ENCODE measurements at regions not wholly inside any gene's neighbourhood (a gene's known extent, or its start where the extent isn't known, plus 50 kb on each side); places are given as distances from the start of the nearest gene placed in this dataset.
A peak's percentile ranks its signal among the peaks of the same experiment; 100 is the strongest.

GRCh38 chr1:222325506-222325905 lies 222.4 kb downstream of the HHIPL2 start:
- no peak overlapping the region for H3K27ac ChIP-seq (ENCODE audit: low read length)
- no peaks in the 10 kb centered on the region for H3K79me2 ChIP-seq (ENCODE audit: low read length)
- H3K4me1 ChIP-seq (ENCODE audit: low read length), result no peaks in the 10 kb centered on the region
- H3K4me2 ChIP-seq (ENCODE audit: low read depth, low read length, poor library complexity, severe bottlenecking), result no peak overlapping the region
- no peaks in the 10 kb centered on the region for H3K9me3 ChIP-seq (ENCODE audit: low read length)
- no peak for DNase-seq
- no peak overlapping the region for H3K9ac ChIP-seq (ENCODE audit: low read length)
- no peaks in the 10 kb centered on the region for H3K9me2 ChIP-seq (replicated peaks; ENCODE audit: insufficient read depth, low read length)
- no peaks in the 10 kb centered on the region for H3K36me3 ChIP-seq (ENCODE audit: insufficient read depth, low read length)
- H3K27me3 ChIP-seq (ENCODE audit: low read length), result no peaks in the 10 kb centered on the region
- no peak overlapping the region for H2AFZ ChIP-seq (ENCODE audit: low read length)
- H3K4me3 ChIP-seq (ENCODE audit: low read length), result no peak overlapping the region
- no peaks in the 10 kb centered on the region for H4K20me1 ChIP-seq (ENCODE audit: insufficient read depth, low read depth, low read length)

GRCh38 chr1:222314839-222315238 lies 233.1 kb downstream of the HHIPL2 start:
- H4K20me1 ChIP-seq (ENCODE audit: insufficient read depth, low read depth, low read length), result no peaks in the 10 kb centered on the region

GRCh38 chr1:222310836-222311235 lies 237.1 kb downstream of the HHIPL2 start:
- no peaks in the 10 kb centered on the region for H3K27me3 ChIP-seq (ENCODE audit: low read length)
- 0 out of 2 replicates have a peak, but pooled peaks cover 4% of the 10 kb centered on the region for H3K4me1 ChIP-seq (ENCODE audit: low read length)
- no peak overlapping the region for H3K9ac ChIP-seq (ENCODE audit: low read length)
- no peaks in the 10 kb centered on the region for H4K20me1 ChIP-seq (ENCODE audit: insufficient read depth, low read depth, low read length)
- H3K9me3 ChIP-seq (ENCODE audit: low read length), result no peaks in the 10 kb centered on the region
- H2AFZ ChIP-seq (ENCODE audit: low read length), result no peak overlapping the region
- no peaks in the 10 kb centered on the region for H3K36me3 ChIP-seq (ENCODE audit: insufficient read depth, low read length)
- H3K79me2 ChIP-seq (ENCODE audit: low read length), result no peaks in the 10 kb centered on the region
- no peak overlapping the region for H3K27ac ChIP-seq (ENCODE audit: low read length)
- DNase-seq, result peak; percentile 70
- H3K9me2 ChIP-seq (replicated peaks; ENCODE audit: insufficient read depth, low read length), result no peaks in the 10 kb centered on the region
- H3K4me2 ChIP-seq (ENCODE audit: low read depth, low read length, poor library complexity, severe bottlenecking), result no peak overlapping the region
- no peak overlapping the region for H3K4me3 ChIP-seq (ENCODE audit: low read length)

More at GRCh38 chr1:222314839-222315238, 233.1 kb downstream of the HHIPL2 start:
- Histone ChIP-seq H2AFZ (ENCODE audit: low read length) (no peak overlapping the region), H3K79me2 (ENCODE audit: low read length) (no peaks in the 10 kb centered on the region), H3K9me3 (ENCODE audit: low read length) (no peaks in the 10 kb centered on the region), H3K9ac (ENCODE audit: low read length) (no peak overlapping the region), H3K36me3 (ENCODE audit: insufficient read depth, low read length) (no peaks in the 10 kb centered on the region), H3K27ac (ENCODE audit: low read length) (no peak overlapping the region), H3K4me2 (ENCODE audit: low read depth, low read length, poor library complexity, severe bottlenecking) (no peak overlapping the region), H3K4me3 (ENCODE audit: low read length) (no peak overlapping the region), H3K4me1 (ENCODE audit: low read length) (0 out of 2 replicates have a peak, but pooled peaks cover 4% of the 10 kb centered on the region), H3K9me2 (replicated peaks; ENCODE audit: insufficient read depth, low read length) (no peaks in the 10 kb centered on the region), H3K27me3 (ENCODE audit: low read length) (no peaks in the 10 kb centered on the region)
- no peak for DNase-seq

GRCh38 chr1:222307621-222308020 lies 240.3 kb downstream of the HHIPL2 start:
- Histone ChIP-seq H3K4me3 (ENCODE audit: low read length) (no peak overlapping the region), H4K20me1 (ENCODE audit: insufficient read depth, low read depth, low read length) (no peaks in the 10 kb centered on the region), H3K9me2 (replicated peaks; ENCODE audit: insufficient read depth, low read length) (no peaks in the 10 kb centered on the region), H3K27ac (ENCODE audit: low read length) (no peak overlapping the region), H3K4me1 (ENCODE audit: low read length) (0 out of 2 replicates have a peak, but pooled peaks cover 4% of the 10 kb centered on the region), H2AFZ (ENCODE audit: low read length) (no peak overlapping the region), H3K27me3 (ENCODE audit: low read length) (no peaks in the 10 kb centered on the region), H3K9me3 (ENCODE audit: low read length) (no peaks in the 10 kb centered on the region), H3K36me3 (ENCODE audit: insufficient read depth, low read length) (no peaks in the 10 kb centered on the region), H3K79me2 (ENCODE audit: low read length) (no peaks in the 10 kb centered on the region), H3K4me2 (ENCODE audit: low read depth, low read length, poor library complexity, severe bottlenecking) (no peak overlapping the region), H3K9ac (ENCODE audit: low read length) (no peak overlapping the region)
- no peak for DNase-seq

- Histone ChIP-seq H3K4me1 (ENCODE audit: low read length) (0 out of 2 replicates have a peak, but pooled peaks cover 4% of the 10 kb centered on the region), H3K4me2 (ENCODE audit: low read depth, low read length, poor library complexity, severe bottlenecking) (no peak overlapping the region), H2AFZ (ENCODE audit: low read length) (no peak overlapping the region), H3K27ac (ENCODE audit: low read length) (no peak overlapping the region), H3K9me3 (ENCODE audit: low read length) (no peaks in the 10 kb centered on the region), H3K27me3 (ENCODE audit: low read length) (no peaks in the 10 kb centered on the region), H3K36me3 (ENCODE audit: insufficient read depth, low read length) (no peaks in the 10 kb centered on the region), H3K79me2 (ENCODE audit: low read length) (no peaks in the 10 kb centered on the region), H3K9ac (ENCODE audit: low read length) (no peak overlapping the region), H4K20me1 (ENCODE audit: insufficient read depth, low read depth, low read length) (no peaks in the 10 kb centered on the region), H3K4me3 (ENCODE audit: low read length) (no peak overlapping the region), H3K9me2 (replicated peaks; ENCODE audit: insufficient read depth, low read length) (no peaks in the 10 kb centered on the region)
- no peak for DNase-seq
Observed at GRCh38 chr1:222306512-222306911, 241.4 kb downstream of the HHIPL2 start.

GRCh38 chr1:222306011-222306410 lies 241.9 kb downstream of the HHIPL2 start:
- no peak overlapping the region for H3K4me2 ChIP-seq (ENCODE audit: low read depth, low read length, poor library complexity, severe bottlenecking)
- H3K4me1 ChIP-seq (ENCODE audit: low read length), result 0 out of 2 replicates have a peak, but pooled peaks cover 4% of the 10 kb centered on the region
- H3K9me3 ChIP-seq (ENCODE audit: low read length), result no peaks in the 10 kb centered on the region
- no peaks in the 10 kb centered on the region for H3K79me2 ChIP-seq (ENCODE audit: low read length)
- DNase-seq, result no peak
- no peak overlapping the region for H2AFZ ChIP-seq (ENCODE audit: low read length)
- no peak overlapping the region for H3K9ac ChIP-seq (ENCODE audit: low read length)
- H3K27me3 ChIP-seq (ENCODE audit: low read length), result no peaks in the 10 kb centered on the region
- no peaks in the 10 kb centered on the region for H4K20me1 ChIP-seq (ENCODE audit: insufficient read depth, low read depth, low read length)
- H3K27ac ChIP-seq (ENCODE audit: low read length), result no peak overlapping the region
- H3K4me3 ChIP-seq (ENCODE audit: low read length), result no peak overlapping the region
- H3K9me2 ChIP-seq (replicated peaks; ENCODE audit: insufficient read depth, low read length), result no peaks in the 10 kb centered on the region
- no peaks in the 10 kb centered on the region for H3K36me3 ChIP-seq (ENCODE audit: insufficient read depth, low read length)

- no peaks in the 10 kb centered on the region for H3K4me1 ChIP-seq (ENCODE audit: low read length)
- no peak overlapping the region for H3K4me3 ChIP-seq (ENCODE audit: low read length)
- H3K9me2 ChIP-seq (replicated peaks; ENCODE audit: insufficient read depth, low read length), result no peaks in the 10 kb centered on the region
- H3K27me3 ChIP-seq (ENCODE audit: low read length), result no peaks in the 10 kb centered on the region
- no peaks in the 10 kb centered on the region for H4K20me1 ChIP-seq (ENCODE audit: insufficient read depth, low read depth, low read length)
- H3K4me2 ChIP-seq (ENCODE audit: low read depth, low read length, poor library complexity, severe bottlenecking), result no peak overlapping the region
- H2AFZ ChIP-seq (ENCODE audit: low read length), result no peak overlapping the region
- no peak for DNase-seq
- no peaks in the 10 kb centered on the region for H3K79me2 ChIP-seq (ENCODE audit: low read length)
- no peak overlapping the region for H3K27ac ChIP-seq (ENCODE audit: low read length)
- no peak overlapping the region for H3K9ac ChIP-seq (ENCODE audit: low read length)
- no peaks in the 10 kb centered on the region for H3K36me3 ChIP-seq (ENCODE audit: insufficient read depth, low read length)
- H3K9me3 ChIP-seq (ENCODE audit: low read length), result no peaks in the 10 kb centered on the region
Observed at GRCh38 chr1:222301652-222302051, 246.3 kb downstream of the HHIPL2 start.

GRCh38 chr1:222299524-222299923 lies 248.4 kb downstream of the HHIPL2 start:
- no peak for DNase-seq
- H3K4me3 ChIP-seq (ENCODE audit: low read length), result no peak overlapping the region
- no peak overlapping the region for H3K9ac ChIP-seq (ENCODE audit: low read length)
- H3K9me3 ChIP-seq (ENCODE audit: low read length), result no peaks in the 10 kb centered on the region
- H4K20me1 ChIP-seq (ENCODE audit: insufficient read depth, low read depth, low read length), result no peaks in the 10 kb centered on the region
- H3K27ac ChIP-seq (ENCODE audit: low read length), result no peak overlapping the region
- H3K4me2 ChIP-seq (ENCODE audit: low read depth, low read length, poor library complexity, severe bottlenecking), result no peak overlapping the region
- H2AFZ ChIP-seq (ENCODE audit: low read length), result no peak overlapping the region
- no peaks in the 10 kb centered on the region for H3K27me3 ChIP-seq (ENCODE audit: low read length)
- H3K4me1 ChIP-seq (ENCODE audit: low read length), result no peaks in the 10 kb centered on the region
- no peaks in the 10 kb centered on the region for H3K36me3 ChIP-seq (ENCODE audit: insufficient read depth, low read length)
- H3K79me2 ChIP-seq (ENCODE audit: low read length), result no peaks in the 10 kb centered on the region
- H3K9me2 ChIP-seq (replicated peaks; ENCODE audit: insufficient read depth, low read length), result no peaks in the 10 kb centered on the region

- Histone ChIP-seq H4K20me1 (ENCODE audit: insufficient read depth, low read depth, low read length) (no peaks in the 10 kb centered on the region), H3K9ac (ENCODE audit: low read length) (no peak overlapping the region), H3K36me3 (ENCODE audit: insufficient read depth, low read length) (no peaks in the 10 kb centered on the region), H3K9me2 (replicated peaks; ENCODE audit: insufficient read depth, low read length) (no peaks in the 10 kb centered on the region), H3K4me2 (ENCODE audit: low read depth, low read length, poor library complexity, severe bottlenecking) (no peak overlapping the region), H3K9me3 (ENCODE audit: low read length) (no peaks in the 10 kb centered on the region), H2AFZ (ENCODE audit: low read length) (no peak overlapping the region), H3K4me3 (ENCODE audit: low read length) (no peak overlapping the region), H3K4me1 (ENCODE audit: low read length) (no peaks in the 10 kb centered on the region), H3K27ac (ENCODE audit: low read length) (no peak overlapping the region), H3K79me2 (ENCODE audit: low read length) (no peaks in the 10 kb centered on the region), H3K27me3 (ENCODE audit: low read length) (0 out of 2 replicates have a peak, but pooled peaks cover 2% of the 10 kb centered on the region)
- DNase-seq, result no peak
Observed at GRCh38 chr1:222290866-222291265, 257.0 kb downstream of the HHIPL2 start.

Data from Karpas-422 (cell line).